ENCODE measurements at regions not wholly inside any gene's neighbourhood (a gene's known extent, or its start where the extent isn't known, plus 50 kb on each side); places are given as distances from the start of the nearest gene placed in this dataset.

GRCh38 chr11:57900320-57900719, 123.4 kb upstream of the OR9Q1 start:
- H3K27ac ChIP-seq: no peak overlapping the region
- no peaks in the 10 kb centered on the region for H3K4me1 ChIP-seq
- H3K9me3 ChIP-seq: no peaks in the 10 kb centered on the region
- H3K4me3 ChIP-seq: no peak overlapping the region
- TF ChIP-seq CTCF (IDR thresholded peaks at IDR 0.05): no peak
- DNase-seq (ENCODE audit: low spot score): no peak
- no peaks in the 10 kb centered on the region for H3K27me3 ChIP-seq
- no peaks in the 10 kb centered on the region for H3K36me3 ChIP-seq

- DNase-seq (ENCODE audit: low spot score): no peak
- no peak overlapping the region for H3K4me3 ChIP-seq
- H3K4me1 ChIP-seq: no peaks in the 10 kb centered on the region
- H3K9me3 ChIP-seq: no peaks in the 10 kb centered on the region
- no peaks in the 10 kb centered on the region for H3K27me3 ChIP-seq
- H3K27ac ChIP-seq: no peak overlapping the region
- TF ChIP-seq CTCF (IDR thresholded peaks at IDR 0.05): no peak
- H3K36me3 ChIP-seq: no peaks in the 10 kb centered on the region
Measured at GRCh38 chr11:57901278-57901677, 122.4 kb upstream of the OR9Q1 start.

GRCh38 chr11:57901756-57902155, 121.9 kb upstream of the OR9Q1 start:
- Histone ChIP-seq H3K36me3 (no peaks in the 10 kb centered on the region), H3K4me1 (no peaks in the 10 kb centered on the region), H3K27me3 (no peaks in the 10 kb centered on the region), H3K9me3 (no peaks in the 10 kb centered on the region), H3K4me3 (no peak overlapping the region), H3K27ac (no peak overlapping the region)
- no peak for TF ChIP-seq CTCF (IDR thresholded peaks at IDR 0.05)
- no peak for DNase-seq (ENCODE audit: low spot score)

- no peak for TF ChIP-seq CTCF (IDR thresholded peaks at IDR 0.05)
- Histone ChIP-seq H3K4me3 (no peak overlapping the region), H3K27ac (no peak overlapping the region), H3K9me3 (no peaks in the 10 kb centered on the region), H3K27me3 (no peaks in the 10 kb centered on the region), H3K36me3 (no peaks in the 10 kb centered on the region), H3K4me1 (no peaks in the 10 kb centered on the region)
- no peak for DNase-seq (ENCODE audit: low spot score)
Measured at GRCh38 chr11:57903011-57903410, 120.7 kb upstream of the OR9Q1 start.

GRCh38 chr11:57903441-57904123, 120.1 kb upstream of the OR9Q1 start:
- no peaks in the 10 kb centered on the region for H3K4me1 ChIP-seq
- H3K4me3 ChIP-seq: no peak overlapping the region
- no peak for DNase-seq (ENCODE audit: low spot score)
- H3K27ac ChIP-seq: no peak overlapping the region
- no peaks in the 10 kb centered on the region for H3K9me3 ChIP-seq
- no peaks in the 10 kb centered on the region for H3K36me3 ChIP-seq
- no peaks in the 10 kb centered on the region for H3K27me3 ChIP-seq
- TF ChIP-seq CTCF (IDR thresholded peaks at IDR 0.05): no peak

GRCh38 chr11:57904376-57904775, 119.3 kb upstream of the OR9Q1 start:
- no peak for TF ChIP-seq CTCF (IDR thresholded peaks at IDR 0.05)
- DNase-seq (ENCODE audit: low spot score): no peak
- Histone ChIP-seq H3K4me3 (peak overlapping the region in 1 of 2 donors; percentile 7), H3K27ac (no peak overlapping the region), H3K36me3 (no peaks in the 10 kb centered on the region), H3K27me3 (no peaks in the 10 kb centered on the region), H3K4me1 (no peaks in the 10 kb centered on the region), H3K9me3 (no peaks in the 10 kb centered on the region)
